ENCODE measurements at regions not wholly inside any gene's neighbourhood (a gene's known extent, or its start where the extent isn't known, plus 50 kb on each side); places are given as distances from the start of the nearest gene placed in this dataset.

GRCh38 chr6:14841901-14842421, 403.9 kb upstream of the JARID2 start:
- no peak for TF ChIP-seq CTCF (conservative IDR thresholded peaks at IDR 0.05)
- Histone ChIP-seq H4K91ac (ENCODE audit: insufficient read length, low read depth, low read length) (no peak overlapping the region), H3K79me2 (ENCODE audit: insufficient read depth, low read length) (no peaks in the 10 kb centered on the region), H3K4me1 (ENCODE audit: insufficient read depth, low read length) (0 out of 2 replicates have a peak, but pooled peaks cover 3% of the 10 kb centered on the region), H3K79me1 (ENCODE audit: insufficient read depth, low read depth, low read length, poor library complexity, severe bottlenecking) (no peaks in the 10 kb centered on the region), H2BK15ac (ENCODE audit: low read depth, low read length) (no peak overlapping the region), H3K27me3 (ENCODE audit: insufficient read depth, low read length) (no peaks in the 10 kb centered on the region), H3K9ac (ENCODE audit: extremely low read depth, insufficient read length, low read length) (no peak overlapping the region), H2BK12ac (ENCODE audit: insufficient read length, low read depth, low read length) (no peak overlapping the region), H3K4me2 (ENCODE audit: insufficient read depth, insufficient read length, low read length) (no peak overlapping the region), H3K9me3 (ENCODE audit: control insufficient read depth, low read depth, low read length) (no peaks in the 10 kb centered on the region), H3K23me2 (ENCODE audit: insufficient read length, low read depth, low read length, poor library complexity, severe bottlenecking) (no peaks in the 10 kb centered on the region), H4K8ac (replicated peaks; ENCODE audit: insufficient read length, low read depth, low read length) (no peak overlapping the region), H4K5ac (ENCODE audit: insufficient read length, low read depth, low read length) (no peak overlapping the region), H3K14ac (ENCODE audit: insufficient read depth, low read length) (no peak overlapping the region), H3K27ac (ENCODE audit: insufficient read length, low read depth, low read length) (no peak overlapping the region), H3K4ac (ENCODE audit: low read depth, low read length) (no peak overlapping the region), H2AFZ (ENCODE audit: low read length) (no peak overlapping the region), H2BK120ac (ENCODE audit: low read depth, low read length, poor library complexity, severe bottlenecking) (no peak overlapping the region), H3T11ph (ENCODE audit: low read length) (no peak overlapping the region), H2BK20ac (ENCODE audit: low read depth, low read length, poor library complexity, severe bottlenecking) (no peak overlapping the region), H4K20me1 (ENCODE audit: control insufficient read depth, insufficient read depth, insufficient read length) (no peaks in the 10 kb centered on the region), H3K23ac (ENCODE audit: insufficient read length, low read depth, low read length) (no peak overlapping the region), H2AK5ac (ENCODE audit: insufficient read length, low read length) (no peak overlapping the region), H3K18ac (ENCODE audit: insufficient read length, low read depth, low read length) (no peak overlapping the region), H2BK5ac (ENCODE audit: insufficient read length, low read length) (no peak overlapping the region), H3K56ac (ENCODE audit: insufficient read length, low read depth, low read length) (no peak overlapping the region)
- Mint-ChIP-seq H3K4me1 (peaks cover 15 to 20% of the 10 kb centered on the region in 2 experiments), H3K27ac (no peak overlapping the region), H3K27me3 (ENCODE audit: low read depth) (no peaks in the 10 kb centered on the region), H3K4me3 (no peak overlapping the region), H3K36me3 (ENCODE audit: insufficient read depth in 1 of 3, low read depth in 3 of 3) (peaks cover 0 to 3% (median 0%) of the 10 kb centered on the region in 3 experiments; a peak in 2 of 7 replicates), H3K9me3 (no peaks in the 10 kb centered on the region; a peak in 1 of 5 replicates)
- no CpG with 5 or more reads among the region's 8 CpGs for WGBS (ENCODE audit: extremely low coverage, insufficient read length, low lambda C conversion rate)
- no peak for DNase-seq
